ENCODE measurements at regions not wholly inside any gene's neighbourhood (a gene's known extent, or its start where the extent isn't known, plus 50 kb on each side); places are given as distances from the start of the nearest gene placed in this dataset.

- TF ChIP-seq POLR2AphosphoS5 (IDR thresholded peaks at IDR 0.05) (no peak), POLR2A (IDR thresholded peaks at IDR 0.05) (no peak), EP300 (IDR thresholded peaks at IDR 0.05; ENCODE audit: low read depth) (no peak), CTCF (IDR thresholded peaks at IDR 0.05) (no peak)
- Histone ChIP-seq H3K27me3 (no peaks in the 10 kb centered on the region), H3K4me1 (no peaks in the 10 kb centered on the region), H3K9me3 (no peaks in the 10 kb centered on the region), H3K4me3 (no peak overlapping the region), H3K27ac (no peak overlapping the region), H3K36me3 (no peaks in the 10 kb centered on the region)
- intact Hi-C loops (cut with DNase I; ENCODE audit: low total_unique reads) (no loop called here), in situ Hi-C loops (cut with MboI; ENCODE audit: low pct_ligation_motif_present in 1 of 4, low pct_unique_long_range_greater_than_20kb in 1 of 4, low sequenced_read_pairs in 3 of 4) (no loop called here)
- WGBS, 2 donors (ENCODE audit: low coverage in 1 of 2) = 52% methylated on average over 2 of the region's 2 CpGs; no CpG with 5 or more reads in 1 of the 2 donors
- DNase-seq = no peak
These were observed 165.3 kb downstream of the SALL1 start for GRCh38 chr16:50985733-50986132.

- Histone ChIP-seq H3K27me3 (no peaks in the 10 kb centered on the region), H3K27ac (no peak overlapping the region), H3K36me3 (no peaks in the 10 kb centered on the region), H3K9me3 (no peaks in the 10 kb centered on the region), H3K4me3 (no peak overlapping the region), H3K4me1 (no peaks in the 10 kb centered on the region)
- TF ChIP-seq CTCF (IDR thresholded peaks at IDR 0.05) = no peak
- no peak for TF ChIP-seq POLR2A (IDR thresholded peaks at IDR 0.05)
- TF ChIP-seq POLR2AphosphoS5 (IDR thresholded peaks at IDR 0.05) = no peak
- TF ChIP-seq EP300 (IDR thresholded peaks at IDR 0.05; ENCODE audit: low read depth) = no peak
- intact Hi-C loops (cut with DNase I; ENCODE audit: low total_unique reads) = no loop called here
- no peak for DNase-seq
- WGBS, 2 donors (ENCODE audit: low coverage in 1 of 2) = 47 to 56% methylated on average over 5 to 6 of the region's 6 CpGs
- in situ Hi-C loops (cut with MboI; ENCODE audit: low pct_ligation_motif_present in 1 of 4, low pct_unique_long_range_greater_than_20kb in 1 of 4, low sequenced_read_pairs in 3 of 4) = no loop called here
These were observed 166.4 kb downstream of the SALL1 start for GRCh38 chr16:50984688-50985087.

- Histone ChIP-seq H3K9me3 (no peaks in the 10 kb centered on the region), H3K4me1 (no peaks in the 10 kb centered on the region), H3K36me3 (no peaks in the 10 kb centered on the region), H3K4me3 (no peak overlapping the region), H3K27ac (no peak overlapping the region), H3K27me3 (no peaks in the 10 kb centered on the region)
- DNase-seq = no peak
- intact Hi-C loops (cut with DNase I; ENCODE audit: low total_unique reads) = no loop called here
- TF ChIP-seq EP300 (IDR thresholded peaks at IDR 0.05; ENCODE audit: low read depth) = no peak
- no peak for TF ChIP-seq POLR2A (IDR thresholded peaks at IDR 0.05)
- TF ChIP-seq CTCF (IDR thresholded peaks at IDR 0.05) = no peak
- no peak for TF ChIP-seq POLR2AphosphoS5 (IDR thresholded peaks at IDR 0.05)
- in situ Hi-C loops (cut with MboI; ENCODE audit: low pct_ligation_motif_present in 1 of 4, low pct_unique_long_range_greater_than_20kb in 1 of 4, low sequenced_read_pairs in 3 of 4) = no loop called here
These were observed 168.3 kb downstream of the SALL1 start for GRCh38 chr16:50982808-50983207.

- Histone ChIP-seq H3K9me3 (no peaks in the 10 kb centered on the region), H3K4me1 (no peaks in the 10 kb centered on the region), H3K4me3 (no peak overlapping the region), H3K27ac (no peak overlapping the region), H3K36me3 (no peaks in the 10 kb centered on the region), H3K27me3 (no peaks in the 10 kb centered on the region)
- no peak for TF ChIP-seq EP300 (IDR thresholded peaks at IDR 0.05; ENCODE audit: low read depth)
- TF ChIP-seq CTCF (IDR thresholded peaks at IDR 0.05) = no peak
- TF ChIP-seq POLR2AphosphoS5 (IDR thresholded peaks at IDR 0.05) = no peak
- TF ChIP-seq POLR2A (IDR thresholded peaks at IDR 0.05) = no peak
- WGBS, 2 donors (ENCODE audit: low coverage in 1 of 2) = 60 to 71% methylated on average over 1 to 6 of the region's 6 CpGs
- DNase-seq = no peak
- in situ Hi-C loops (cut with MboI; ENCODE audit: low pct_ligation_motif_present in 1 of 4, low pct_unique_long_range_greater_than_20kb in 1 of 4, low sequenced_read_pairs in 3 of 4) (no loop called here), intact Hi-C loops (cut with DNase I; ENCODE audit: low total_unique reads) (no loop called here)
These were observed 169.1 kb downstream of the SALL1 start for GRCh38 chr16:50981951-50982350.
